Prostate gland (tissue), 2 donors: ENCODE measurements at regions not wholly inside any gene's neighbourhood (a gene's known extent, or its start where the extent isn't known, plus 50 kb on each side); places are given as distances from the start of the nearest gene placed in this dataset.

ENCODE experiments used
- CTCF ChIP-seq, 4 experiments: fragments of 200-600 bp in 2 of 4; fragments of 450-650 bp in 2 of 4; sonication (generic) in 2 of 4; IDR thresholded peaks; 1 replicate in 3 of 4; 2 replicates in 1 of 4; pipeline ENCODE4 v1.5.1; 2016 to 2019; ENCODE audit warnings: antibody characterized with exemption in 4 of 4, mild to moderate bottlenecking in 2 of 4, moderate library complexity in 2 of 4
- POLR2A ChIP-seq: fragments of 450-650 bp; IDR thresholded peaks from one replicate; pipeline ENCODE4 v1.6.1; 2016; ENCODE audit warnings: antibody characterized with exemption, mild to moderate bottlenecking
- POLR2AphosphoS5 ChIP-seq: sonication (generic); formaldehyde crosslinking; IDR thresholded peaks from one replicate; pipeline ENCODE4 v1.6.1; 2017; ENCODE audit warnings: antibody characterized with exemption

GRCh38 chr9:86997951-86998350, 50.6 kb upstream of the GAS1 start:
- TF ChIP-seq CTCF (IDR thresholded peaks at IDR 0.05) (no peak), POLR2AphosphoS5 (no peak), POLR2A (no peak)
